Endothelial cell of umbilical vein (primary cell): ENCODE measurements at regions not wholly inside any gene's neighbourhood (a gene's known extent, or its start where the extent isn't known, plus 50 kb on each side); places are given as distances from the start of the nearest gene placed in this dataset.

Experiments
- EZH2 ChIP-seq: IDR thresholded peaks from 2 replicates; pipeline ENCODE4 v1.6.1; 2012; ENCODE audit warnings: borderline replicate concordance, low read depth, mild to moderate bottlenecking, moderate library complexity, low read length, inconsistent platforms; ENCODE audit not compliant: severe bottlenecking
- POLR2A ChIP-seq: IDR thresholded peaks from 2 replicates; pipeline ENCODE4 v1.6.1; 2012; ENCODE audit warnings: low read depth, mild to moderate bottlenecking, control low read depth, low read length
- POLR2AphosphoS5 ChIP-seq: IDR thresholded peaks from 2 replicates; pipeline ENCODE4 v1.6.1; 2012; ENCODE audit warnings: low read depth, mild to moderate bottlenecking, control low read depth, low read length, moderate library complexity; ENCODE audit not compliant: insufficient read depth
- TF ChIP-seq, protein P1 (sequence below), 2 donors: IDR thresholded peaks; 1 replicate in 1 of 2; 2 replicates in 1 of 2; pipeline ENCODE4 v1.5.1; 2011; ENCODE audit warnings: low read length in 2 of 2, mild to moderate bottlenecking in 2 of 2, moderate library complexity in 2 of 2, control low read depth in 1 of 2, inconsistent platforms in 1 of 2, low read depth in 1 of 2; ENCODE audit not compliant: insufficient read depth in 1 of 2; ENCODE audit errors: extremely low read depth in 1 of 2

DNA sequence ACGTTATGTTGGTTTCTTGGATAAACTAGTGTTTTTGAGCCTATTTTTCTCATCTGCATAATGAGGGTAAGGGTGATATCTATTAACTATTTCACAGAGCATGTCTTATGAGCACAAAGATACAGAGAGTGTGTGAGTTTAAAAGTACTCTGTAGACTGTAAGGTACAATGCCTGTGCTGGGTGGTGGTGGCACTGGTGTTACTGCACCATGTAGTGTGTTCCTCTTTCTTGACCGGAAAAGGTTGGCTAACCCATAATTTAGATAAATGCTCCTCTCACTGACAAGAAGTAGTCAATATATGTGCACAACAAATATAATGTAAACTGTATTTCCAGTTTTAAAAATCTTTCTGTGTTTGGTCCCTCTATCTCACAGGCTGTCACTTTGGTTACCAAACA is 116.2 kb upstream of the MMS22L start:
- TF ChIP-seq, protein P1, sequence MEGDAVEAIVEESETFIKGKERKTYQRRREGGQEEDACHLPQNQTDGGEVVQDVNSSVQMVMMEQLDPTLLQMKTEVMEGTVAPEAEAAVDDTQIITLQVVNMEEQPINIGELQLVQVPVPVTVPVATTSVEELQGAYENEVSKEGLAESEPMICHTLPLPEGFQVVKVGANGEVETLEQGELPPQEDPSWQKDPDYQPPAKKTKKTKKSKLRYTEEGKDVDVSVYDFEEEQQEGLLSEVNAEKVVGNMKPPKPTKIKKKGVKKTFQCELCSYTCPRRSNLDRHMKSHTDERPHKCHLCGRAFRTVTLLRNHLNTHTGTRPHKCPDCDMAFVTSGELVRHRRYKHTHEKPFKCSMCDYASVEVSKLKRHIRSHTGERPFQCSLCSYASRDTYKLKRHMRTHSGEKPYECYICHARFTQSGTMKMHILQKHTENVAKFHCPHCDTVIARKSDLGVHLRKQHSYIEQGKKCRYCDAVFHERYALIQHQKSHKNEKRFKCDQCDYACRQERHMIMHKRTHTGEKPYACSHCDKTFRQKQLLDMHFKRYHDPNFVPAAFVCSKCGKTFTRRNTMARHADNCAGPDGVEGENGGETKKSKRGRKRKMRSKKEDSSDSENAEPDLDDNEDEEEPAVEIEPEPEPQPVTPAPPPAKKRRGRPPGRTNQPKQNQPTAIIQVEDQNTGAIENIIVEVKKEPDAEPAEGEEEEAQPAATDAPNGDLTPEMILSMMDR (IDR thresholded peaks at IDR 0.05; ENCODE audit: extremely low read depth in 1 of 2, insufficient read depth in 1 of 2, low read depth in 1 of 2, low read length in 2 of 2), result no peak
- TF ChIP-seq POLR2AphosphoS5 (no peak), POLR2A (no peak), EZH2 (no peak)
